HL-60 (cell line): ENCODE measurements at regions not wholly inside any gene's neighbourhood (a gene's known extent, or its start where the extent isn't known, plus 50 kb on each side); places are given as distances from the start of the nearest gene placed in this dataset.

Experiments used
- POLR2AphosphoS5 ChIP-seq: IDR thresholded peaks from 2 replicates; pipeline ENCODE4 v1.6.1; 2012; ENCODE audit warnings: low read depth
- TF ChIP-seq, protein P1 (sequence below): IDR thresholded peaks from one replicate; pipeline ENCODE4 v1.5.1; 2011; ENCODE audit warnings: low read length, control low read depth, inconsistent platforms; ENCODE audit not compliant: insufficient read depth

- no peak for TF ChIP-seq POLR2AphosphoS5
- TF ChIP-seq, protein P1, sequence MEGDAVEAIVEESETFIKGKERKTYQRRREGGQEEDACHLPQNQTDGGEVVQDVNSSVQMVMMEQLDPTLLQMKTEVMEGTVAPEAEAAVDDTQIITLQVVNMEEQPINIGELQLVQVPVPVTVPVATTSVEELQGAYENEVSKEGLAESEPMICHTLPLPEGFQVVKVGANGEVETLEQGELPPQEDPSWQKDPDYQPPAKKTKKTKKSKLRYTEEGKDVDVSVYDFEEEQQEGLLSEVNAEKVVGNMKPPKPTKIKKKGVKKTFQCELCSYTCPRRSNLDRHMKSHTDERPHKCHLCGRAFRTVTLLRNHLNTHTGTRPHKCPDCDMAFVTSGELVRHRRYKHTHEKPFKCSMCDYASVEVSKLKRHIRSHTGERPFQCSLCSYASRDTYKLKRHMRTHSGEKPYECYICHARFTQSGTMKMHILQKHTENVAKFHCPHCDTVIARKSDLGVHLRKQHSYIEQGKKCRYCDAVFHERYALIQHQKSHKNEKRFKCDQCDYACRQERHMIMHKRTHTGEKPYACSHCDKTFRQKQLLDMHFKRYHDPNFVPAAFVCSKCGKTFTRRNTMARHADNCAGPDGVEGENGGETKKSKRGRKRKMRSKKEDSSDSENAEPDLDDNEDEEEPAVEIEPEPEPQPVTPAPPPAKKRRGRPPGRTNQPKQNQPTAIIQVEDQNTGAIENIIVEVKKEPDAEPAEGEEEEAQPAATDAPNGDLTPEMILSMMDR = no peak
These were observed 890.9 kb downstream of the MRPL39 start for GRCh38 chr21:24716281-24716918.
